K562 (cell line): ENCODE measurements at regions not wholly inside any gene's neighbourhood (a gene's known extent, or its start where the extent isn't known, plus 50 kb on each side); places are given as distances from the start of the nearest gene placed in this dataset.

ENCODE experiments used
- ATAC-seq: fragments of 200-7000 bp; cut with Tn5 transposase; 3 replicates; pipeline ENCODE4 v1.9.1; 2020; ENCODE audit warnings: moderate library complexity
- BruUV-seq: library from RNA; stranded (reverse); fragments of 400-500 nt; replicated peaks from 2 replicates; lab custom pipeline; 2021; lab: Mats Ljungman, UMichigan
- CTCF ChIA-PET: fragments of 300-600 bp; formaldehyde crosslinking; extraction: SDS; loops from one replicate; lab custom pipeline; 2021; ENCODE audit warnings: low intra/inter-chr PET ratio; lab: Yijun Ruan, JAX
- POLR2A ChIA-PET: fragments of 300-600, 350-650 bp; sonication (Branson Sonifier 250); formaldehyde crosslinking; extraction: SDS; loops from one replicate; lab custom pipeline; 2021; ENCODE audit warnings: antibody characterized with exemption, inconsistent platforms; lab: Yijun Ruan, JAX
- DNase-seq, 4 experiments: peaks; one replicate each; pipeline versions ENCODE4 v3.0.0 to v3.0.0-alpha.2; 2011 to 2018; ENCODE audit warnings: low spot score in 3 of 4, mixed read lengths in 3 of 4; ENCODE audit errors: extremely low read depth in 1 of 4
- FAIRE-seq: peaks from 2 replicates; lab custom pipeline; 2011; peaks lifted over from hg19 to GRCh38; lab: Jason Lieb, UNC
- H2AFZ ChIP-seq: 2 replicates; pipeline ENCODE4 v1.6.0; 2011; ENCODE audit warnings: low read depth, low read length, control low read depth, inconsistent platforms
- H3K27ac ChIP-seq: fragments of 200-600 bp; 3 replicates; pipeline ENCODE4 v1.8.0; 2011; ENCODE audit warnings: low read depth, mild to moderate bottlenecking, control low read depth, inconsistent platforms, low read length, moderate library complexity, mixed read lengths; ENCODE audit errors: extremely low read depth
- H3K27me3 ChIP-seq, 2 experiments: fragments of 300-600 bp in 1 of 2; 2 replicates in 1 of 2; 3 replicates in 1 of 2; pipeline versions ENCODE4 v1.6.0 to v1.8.0; 2011; ENCODE audit warnings: inconsistent platforms in 2 of 2, low read length in 2 of 2, mild to moderate bottlenecking in 1 of 2, mixed read lengths in 1 of 2, moderate library complexity in 1 of 2; ENCODE audit not compliant: control insufficient read depth in 2 of 2, insufficient read depth in 2 of 2
- H3K36me3 ChIP-seq: fragments of 300-600 bp; 3 replicates; pipeline ENCODE4 v1.8.0; 2011; ENCODE audit warnings: mild to moderate bottlenecking, low read length, inconsistent platforms; ENCODE audit not compliant: control insufficient read depth, insufficient read depth
- H3K4me1 ChIP-seq, 2 experiments: fragments of 200-600 bp in 1 of 2; replicated peaks in 1 of 2; 2 replicates in 1 of 2; 3 replicates in 1 of 2; pipeline versions ENCODE4 v1.5.1 to v1.8.0; 2011; ENCODE audit warnings: inconsistent platforms in 2 of 2, low read length in 2 of 2, mild to moderate bottlenecking in 1 of 2, mixed read lengths in 1 of 2, moderate library complexity in 1 of 2; ENCODE audit not compliant: control insufficient read depth in 2 of 2, insufficient read depth in 2 of 2
- H3K4me2 ChIP-seq: 2 replicates; pipeline ENCODE4 v1.6.1; 2011; ENCODE audit warnings: low read length, control low read depth, inconsistent platforms, mixed read lengths; ENCODE audit not compliant: insufficient read depth
- H3K4me3 ChIP-seq: fragments of 200-600 bp; sonication (generic), shearing (Covaris generic); 2 replicates; pipeline ENCODE4 v1.5.1; 2016; ENCODE audit warnings: control low read depth, inconsistent platforms
- H3K79me2 ChIP-seq: fragments of 200-600 bp; 3 replicates; pipeline ENCODE4 v1.8.0; 2011; ENCODE audit warnings: low read length, inconsistent platforms; ENCODE audit not compliant: control insufficient read depth, insufficient read depth
- H3K9ac ChIP-seq, 2 experiments: 2 replicates each; pipeline versions ENCODE4 v1.6.0 to v1.6.1; 2011; ENCODE audit warnings: low read depth in 2 of 2, low read length in 2 of 2, control low read depth in 1 of 2, inconsistent platforms in 1 of 2, mild to moderate bottlenecking in 1 of 2, mixed read lengths in 1 of 2; ENCODE audit not compliant: insufficient read depth in 1 of 2
- H3K9me1 ChIP-seq: one replicate; pipeline ENCODE4 v1.6.0; 2011; ENCODE audit warnings: inconsistent platforms, mild to moderate bottlenecking, low read length, moderate library complexity; ENCODE audit not compliant: control insufficient read depth, insufficient read depth
- H3K9me3 ChIP-seq: replicated peaks from 2 replicates; pipeline ENCODE4 v1.5.1; 2011; ENCODE audit warnings: low read depth, low read length, inconsistent platforms; ENCODE audit not compliant: control insufficient read depth, insufficient read depth
- H4K20me1 ChIP-seq: replicated peaks from 2 replicates; pipeline ENCODE4 v1.6.1; 2011; ENCODE audit warnings: low read length, inconsistent platforms, mixed read lengths; ENCODE audit not compliant: control insufficient read depth, insufficient read depth
- BDP1 ChIP-seq: IDR thresholded peaks from 3 replicates; pipeline ENCODE4 v1.6.1; 2011; ENCODE audit not compliant: insufficient read length, insufficient read depth
- CBX2 ChIP-seq: fragments of 200-600 bp; sonication (generic); IDR thresholded peaks from one replicate; pipeline ENCODE4 v1.6.1; 2012; ENCODE audit warnings: mild to moderate bottlenecking, low read length, inconsistent platforms; ENCODE audit not compliant: insufficient read depth, poor library complexity, severe bottlenecking
- CTBP1 ChIP-seq: fragments of 450-650 bp; IDR thresholded peaks from 2 replicates; pipeline ENCODE4 v1.6.1; 2016; ENCODE audit warnings: borderline replicate concordance
- DMBX1 ChIP-seq: fragments of 250-450 bp; sonication (Bioruptor Pico); IDR thresholded peaks from 2 replicates; pipeline ENCODE4 v1.8.0; 2022; ENCODE audit warnings: inconsistent platforms, mild to moderate bottlenecking, moderate library complexity, borderline replicate concordance
- ETV5 ChIP-seq: sonication (generic); formaldehyde crosslinking; IDR thresholded peaks from 2 replicates; pipeline ENCODE4 v1.4.0; 2020; ENCODE audit warnings: low read depth, mild to moderate bottlenecking, missing genetic modification reagents
- GATAD2A ChIP-seq: fragments of 450-650 bp; IDR thresholded peaks from 2 replicates; pipeline ENCODE4 v1.6.1; 2017
- MCM7 ChIP-seq, 2 experiments: fragments of 450-650 bp; IDR thresholded peaks; 2 replicates each; pipeline ENCODE4 v1.6.1; 2016 to 2018
- NFRKB ChIP-seq: fragments of 450-650 bp; IDR thresholded peaks from 2 replicates; pipeline ENCODE4 v1.6.1; 2016; ENCODE audit warnings: low read depth
- RNF219 ChIP-seq: fragments of 250-450 bp; sonication (Bioruptor Pico); IDR thresholded peaks from 2 replicates; pipeline ENCODE4 v1.5.0; 2022; ENCODE audit warnings: mild to moderate bottlenecking
- SMAD1 ChIP-seq: fragments of 150-350 bp; IDR thresholded peaks from 2 replicates; pipeline ENCODE4 v1.6.1; 2014; ENCODE audit warnings: low read length, low read depth; ENCODE audit not compliant: partially characterized antibody
- THRAP3 ChIP-seq: fragments of 450-650 bp; IDR thresholded peaks from 2 replicates; pipeline ENCODE4 v1.6.1; 2016; ENCODE audit warnings: mild to moderate bottlenecking, inconsistent platforms, borderline replicate concordance
- ZNF24 ChIP-seq: fragments of 450-650 bp; IDR thresholded peaks from 2 replicates; pipeline ENCODE4 v1.6.1; 2016
- ZNF609 ChIP-seq: sonication (generic); formaldehyde crosslinking; IDR thresholded peaks from 2 replicates; pipeline ENCODE4 v1.8.1; 2023; ENCODE audit warnings: missing genetic modification reagents, mild to moderate bottlenecking, borderline replicate concordance
- ZNF830 ChIP-seq: fragments of 250-450 bp; sonication (Bioruptor Pico); IDR thresholded peaks from 2 replicates; pipeline ENCODE4 v1.5.0; 2021; ENCODE audit warnings: mild to moderate bottlenecking
- WGBS: fragments of 100-300 bp; shearing (Covaris generic); methylation state at CpG from one replicate; pipeline ENCODE4 v1.1.6; 2016; ENCODE audit warnings: low coverage, mixed read lengths; ENCODE audit not compliant: insufficient coverage; ENCODE audit errors: missing lambda C conversion rate; 5-methylcytosine and 5-hydroxymethylcytosine counted together
- in situ Hi-C: fragments of 300-500 bp; cut with MboI; formaldehyde crosslinking; loops from 4 replicates; pipeline ENCODE4 v1.15.0; 2018; ENCODE audit warnings: inconsistent platforms, mixed read lengths
- intact Hi-C: fragments of 100-400 bp; cut with micrococcal nuclease; formaldehyde crosslinking; loops from 2 replicates; pipeline ENCODE4 v1.14.2; 2022

GRCh38 chr2:124986136-124986535 is 961.0 kb downstream of the CNTNAP5 start:
- intact Hi-C loops (no loop called here), in situ Hi-C loops (no loop called here)
- peak overlapping the region; percentile 25; the same call in 1 of the 3 replicates for H3K27ac ChIP-seq
- H3K9me1 ChIP-seq, result no peaks in the 10 kb centered on the region
- ChIA-PET POLR2A (interaction anchor here (0.6 kb wide), 1 partner anchor 1331 kb away, joined by 3 read pairs; no protein-coding TSS in a partner anchor), CTCF (no interaction called here)
- no TSS peak for BruUV-seq
- TF ChIP-seq RNF219 (CRISPR knock-in tag), result no peak
- TF ChIP-seq ZNF24, result no peak
- no peak for TF ChIP-seq ZNF609 (CRISPR knock-in tag)
- no peak for TF ChIP-seq NFRKB
- TF ChIP-seq ZNF830 (CRISPR knock-in tag), result no peak
- no peak for TF ChIP-seq GATAD2A
- no peak for TF ChIP-seq DMBX1
- TF ChIP-seq THRAP3, result no peak
- no peak for TF ChIP-seq BDP1
- no peak for TF ChIP-seq ETV5
- no peak for TF ChIP-seq SMAD1
- TF ChIP-seq MCM7 (IDR thresholded peaks at IDR 0.05), result no peak
- TF ChIP-seq CTBP1, result no peak
- TF ChIP-seq CBX2, result no peak
- H3K27me3 ChIP-seq, result no peaks in the 10 kb centered on the region
- FAIRE-seq, result no peak
- DNase-seq, result no peak
- H4K20me1 ChIP-seq, result no peaks in the 10 kb centered on the region
- no peaks in the 10 kb centered on the region; a peak in 1 of 5 replicates for H3K4me1 ChIP-seq
- no peak overlapping the region for H3K4me3 ChIP-seq
- H3K36me3 ChIP-seq, result no peaks in the 10 kb centered on the region
- H3K9me3 ChIP-seq, result no peaks in the 10 kb centered on the region
- no peak for ATAC-seq
- H3K4me2 ChIP-seq, result 0 out of 2 replicates have a peak overlapping the region, but pooled peaks have one; percentile 25
- no peaks in the 10 kb centered on the region for H3K79me2 ChIP-seq
- no peak overlapping the region for H3K9ac ChIP-seq
- H2AFZ ChIP-seq, result no peak overlapping the region
- 5% methylated on average over 4 of the region's 4 CpGs for WGBS
